ENCODE measurements at regions not wholly inside any gene's neighbourhood (a gene's known extent, or its start where the extent isn't known, plus 50 kb on each side); places are given as distances from the start of the nearest gene placed in this dataset.

DNA sequence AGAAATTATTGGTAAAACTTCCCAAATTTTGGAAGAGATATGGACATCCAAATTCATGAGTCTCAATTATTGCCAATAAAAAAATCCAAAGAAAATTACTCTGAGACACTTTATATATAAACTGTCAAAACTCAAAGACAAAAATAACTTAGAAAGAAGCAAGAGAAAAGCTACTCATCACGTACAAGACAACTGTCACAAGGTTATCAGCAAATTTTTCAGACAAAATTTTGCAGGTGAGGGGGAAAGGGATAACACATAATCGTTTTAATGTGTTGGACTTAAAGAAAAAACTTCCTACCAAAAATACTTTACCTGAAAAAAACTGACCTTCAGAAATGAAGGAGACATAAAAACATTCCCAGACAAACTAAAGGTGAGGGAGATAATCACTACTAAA is 272.5 kb downstream of the THBS2 start:
- TF ChIP-seq, protein P1, sequence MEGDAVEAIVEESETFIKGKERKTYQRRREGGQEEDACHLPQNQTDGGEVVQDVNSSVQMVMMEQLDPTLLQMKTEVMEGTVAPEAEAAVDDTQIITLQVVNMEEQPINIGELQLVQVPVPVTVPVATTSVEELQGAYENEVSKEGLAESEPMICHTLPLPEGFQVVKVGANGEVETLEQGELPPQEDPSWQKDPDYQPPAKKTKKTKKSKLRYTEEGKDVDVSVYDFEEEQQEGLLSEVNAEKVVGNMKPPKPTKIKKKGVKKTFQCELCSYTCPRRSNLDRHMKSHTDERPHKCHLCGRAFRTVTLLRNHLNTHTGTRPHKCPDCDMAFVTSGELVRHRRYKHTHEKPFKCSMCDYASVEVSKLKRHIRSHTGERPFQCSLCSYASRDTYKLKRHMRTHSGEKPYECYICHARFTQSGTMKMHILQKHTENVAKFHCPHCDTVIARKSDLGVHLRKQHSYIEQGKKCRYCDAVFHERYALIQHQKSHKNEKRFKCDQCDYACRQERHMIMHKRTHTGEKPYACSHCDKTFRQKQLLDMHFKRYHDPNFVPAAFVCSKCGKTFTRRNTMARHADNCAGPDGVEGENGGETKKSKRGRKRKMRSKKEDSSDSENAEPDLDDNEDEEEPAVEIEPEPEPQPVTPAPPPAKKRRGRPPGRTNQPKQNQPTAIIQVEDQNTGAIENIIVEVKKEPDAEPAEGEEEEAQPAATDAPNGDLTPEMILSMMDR (IDR thresholded peaks at IDR 0.05; ENCODE audit: insufficient read depth, low read depth, low read length): no peak
- TF ChIP-seq EZH2 (IDR thresholded peaks at IDR 0.05; ENCODE audit: insufficient read depth, low read length): no peak
